SJSA1 (cell line): ENCODE measurements at regions not wholly inside any gene's neighbourhood (a gene's known extent, or its start where the extent isn't known, plus 50 kb on each side); places are given as distances from the start of the nearest gene placed in this dataset.
A peak's percentile ranks its signal among the peaks of the same experiment; 100 is the strongest.
"Not testable (repeated sequence)": the region's sequence is repeated elsewhere in the genome, so short reads cannot be mapped to it uniquely, and the experiment has no call there.

Experiments used
- DNase-seq, 2 experiments: peaks; one replicate each; pipeline ENCODE4 v3.0.0-alpha.2; 2015 to 2020; ENCODE audit warnings: low spot score in 2 of 2, low read depth in 1 of 2
- H3K27ac ChIP-seq: fragments of 250-450 bp; sonication (Bioruptor Pico); 2 replicates; pipeline ENCODE4 v1.5.1; 2020; ENCODE audit warnings: mild to moderate bottlenecking, moderate library complexity
- H3K27me3 ChIP-seq: fragments of 250-450 bp; sonication (Bioruptor Pico); replicated peaks from 2 replicates; pipeline ENCODE4 v1.5.1; 2020; ENCODE audit warnings: mild to moderate bottlenecking, moderate library complexity
- H3K36me3 ChIP-seq: fragments of 250-450 bp; sonication (Bioruptor Pico); 2 replicates; pipeline ENCODE4 v1.5.1; 2020; ENCODE audit warnings: mild to moderate bottlenecking
- H3K4me1 ChIP-seq: fragments of 250-450 bp; sonication (Bioruptor Pico); replicated peaks from 2 replicates; pipeline ENCODE4 v1.6.1; 2021; ENCODE audit warnings: mild to moderate bottlenecking
- H3K4me3 ChIP-seq: fragments of 250-450 bp; sonication (Bioruptor Pico); 2 replicates; pipeline ENCODE4 v1.5.1; 2020; ENCODE audit warnings: mild to moderate bottlenecking
- H3K9me3 ChIP-seq: fragments of 250-450 bp; sonication (Bioruptor Pico); replicated peaks from 2 replicates; pipeline ENCODE4 v1.5.1; 2020; ENCODE audit warnings: mild to moderate bottlenecking

DNA sequence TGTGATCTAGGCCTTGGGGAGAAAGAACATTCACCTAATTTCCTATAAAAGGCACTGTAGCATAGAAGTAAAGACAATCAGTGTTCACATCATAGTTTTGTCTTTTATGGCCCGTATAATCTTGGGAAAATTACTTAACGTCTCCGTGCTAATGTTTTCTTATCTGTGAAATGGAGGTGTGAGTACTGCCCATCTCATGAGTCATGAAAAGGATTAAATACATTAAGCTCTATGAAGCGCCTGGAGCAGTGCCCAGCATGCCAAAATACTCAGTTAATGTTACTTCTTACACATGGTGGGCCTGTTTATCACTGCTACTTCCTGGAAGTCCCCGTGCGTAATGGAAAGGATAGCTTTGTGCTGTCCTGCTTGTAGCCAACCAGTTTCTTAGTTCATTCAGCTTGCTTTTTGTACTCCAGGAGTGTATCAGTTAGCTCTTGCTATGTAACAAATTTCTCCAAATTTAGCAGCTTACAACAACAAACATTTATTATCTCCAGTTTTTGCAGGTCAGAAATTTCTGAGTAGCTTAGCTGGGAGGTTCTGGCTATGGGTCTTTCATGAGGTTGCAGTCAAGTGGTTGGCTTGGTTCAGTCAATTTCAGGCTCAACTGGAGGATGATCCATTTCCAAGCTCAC, 103.6 kb upstream of the BMP2 start:
- H3K36me3 ChIP-seq = no peaks in the 10 kb centered on the region
- H3K27me3 ChIP-seq = no peaks in the 10 kb centered on the region
- no peak for DNase-seq
- no peak overlapping the region for H3K27ac ChIP-seq
- H3K4me3 ChIP-seq = no peak overlapping the region
- peaks cover 34% of the 10 kb centered on the region for H3K4me1 ChIP-seq
- H3K9me3 ChIP-seq = no peaks in the 10 kb centered on the region

DNA sequence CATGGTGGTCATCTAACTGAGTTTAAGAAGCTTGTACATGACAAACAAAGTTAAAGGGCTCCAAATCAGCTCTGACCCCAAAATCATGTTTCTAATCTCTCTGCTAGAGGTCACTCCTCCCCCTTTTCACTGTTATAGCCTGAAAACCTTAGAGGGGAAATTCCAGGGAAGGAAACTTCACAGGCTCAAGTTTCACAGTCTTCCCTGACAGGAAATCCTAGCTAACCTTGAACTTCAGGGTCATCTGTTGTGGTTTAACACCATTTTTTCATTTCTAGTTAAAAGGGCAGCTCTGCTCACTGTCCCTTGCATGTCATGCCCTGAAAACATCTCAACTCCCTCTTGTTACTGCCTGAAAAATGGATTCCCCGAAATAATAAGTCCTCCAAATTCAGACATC, 104.4 kb upstream of the BMP2 start:
- no peak overlapping the region for H3K4me3 ChIP-seq
- peaks cover 34% of the 10 kb centered on the region for H3K4me1 ChIP-seq
- H3K9me3 ChIP-seq = no peaks in the 10 kb centered on the region
- DNase-seq = peak in 1 of 2 experiments; percentile 15
- H3K36me3 ChIP-seq = no peaks in the 10 kb centered on the region
- H3K27ac ChIP-seq = no peak overlapping the region
- no peaks in the 10 kb centered on the region for H3K27me3 ChIP-seq

DNA sequence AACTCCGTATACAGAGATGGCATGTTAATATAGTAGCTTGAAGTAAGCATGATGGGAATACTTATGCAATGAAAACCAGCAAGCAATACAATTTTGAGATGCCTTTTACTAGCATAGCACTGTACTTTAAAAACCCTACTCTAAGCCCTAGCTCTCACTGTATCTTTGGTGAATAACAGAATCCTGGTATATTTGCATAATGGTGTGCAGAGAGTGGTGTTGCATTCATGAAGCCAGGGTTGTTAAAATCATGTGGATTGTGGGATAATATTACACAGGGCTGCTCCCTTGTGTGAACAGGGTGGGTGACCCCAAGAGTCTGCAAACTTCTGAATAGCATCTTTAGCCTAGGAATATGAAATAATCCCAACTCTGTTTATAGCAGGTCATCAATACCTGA, 105.2 kb upstream of the BMP2 start:
- Histone ChIP-seq H3K27me3 (no peaks in the 10 kb centered on the region), H3K36me3 (no peaks in the 10 kb centered on the region), H3K27ac (no peak overlapping the region), H3K4me3 (no peak overlapping the region), H3K9me3 (no peaks in the 10 kb centered on the region), H3K4me1 (peaks cover 33% of the 10 kb centered on the region)
- DNase-seq = no peak

DNA sequence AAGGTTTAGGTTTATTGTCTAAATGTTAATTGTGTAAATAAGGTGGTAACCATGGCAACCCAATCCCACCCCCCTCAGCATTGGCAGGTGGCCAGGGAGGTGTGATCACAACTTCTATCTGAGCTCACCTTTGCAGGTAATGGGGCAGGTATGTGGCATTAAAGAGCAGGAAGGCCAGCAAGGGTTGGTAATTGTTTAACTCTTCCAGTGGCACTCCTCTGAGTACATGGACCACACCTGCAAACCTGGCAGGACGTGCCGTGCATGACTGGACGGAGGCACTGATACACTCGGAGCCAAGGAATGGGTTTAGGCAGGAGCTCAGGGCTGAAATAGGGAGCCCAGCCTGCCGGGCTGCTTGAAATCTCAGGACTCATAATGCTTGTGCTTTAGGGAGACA, 107.0 kb upstream of the BMP2 start:
- H3K4me1 ChIP-seq = peaks cover 16% of the 10 kb centered on the region
- no peak for DNase-seq
- no peaks in the 10 kb centered on the region for H3K36me3 ChIP-seq
- H3K27ac ChIP-seq = no peak overlapping the region
- no peak overlapping the region for H3K4me3 ChIP-seq
- H3K27me3 ChIP-seq = no peaks in the 10 kb centered on the region
- no peaks in the 10 kb centered on the region for H3K9me3 ChIP-seq

DNA sequence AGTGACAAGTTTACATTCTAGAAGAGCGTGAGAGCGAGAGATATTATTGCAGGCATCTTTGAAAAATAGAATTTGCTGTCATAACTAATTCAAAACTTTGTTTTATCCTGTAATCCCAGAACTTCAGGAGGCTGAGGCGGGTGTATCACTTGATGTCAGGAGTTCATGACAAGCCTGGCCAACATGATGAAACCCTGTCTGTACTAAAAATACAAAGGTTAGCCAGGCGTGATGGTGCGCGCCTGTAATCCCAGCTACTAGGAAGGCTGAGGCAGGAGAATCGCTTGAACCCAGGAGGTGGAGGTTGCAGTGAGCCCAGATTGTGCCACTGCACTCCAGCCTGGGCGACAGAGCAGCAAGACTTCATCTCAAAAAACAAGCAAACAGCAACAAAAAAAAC, 108.6 kb upstream of the BMP2 start:
- not testable (repeated sequence) for H3K4me1 ChIP-seq, DNase-seq, H3K27ac ChIP-seq, H3K4me3 ChIP-seq, H3K36me3 ChIP-seq, H3K27me3 ChIP-seq, H3K9me3 ChIP-seq

DNA sequence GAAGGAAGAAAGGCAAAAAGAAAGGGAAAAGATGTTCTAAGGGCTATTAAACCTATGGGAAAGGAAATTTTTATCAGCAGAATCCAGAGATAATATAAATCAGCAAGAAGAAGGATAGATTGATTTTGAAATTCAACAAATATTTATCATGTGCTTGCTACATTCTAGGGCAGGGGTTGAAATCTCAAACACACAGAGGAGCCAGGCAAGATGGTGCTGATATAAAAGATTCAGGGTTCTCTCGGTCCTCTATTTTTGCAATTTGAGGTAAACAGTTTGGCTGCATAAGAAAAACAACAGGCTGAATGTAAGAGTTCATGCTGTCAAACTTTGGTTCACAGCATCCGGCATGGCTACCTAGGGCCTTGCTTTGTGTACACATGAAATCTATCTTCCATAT, 109.6 kb upstream of the BMP2 start:
- DNase-seq = no peak
- peaks cover under 1% of the 10 kb centered on the region; the same call in 1 of the 2 replicates for H3K4me1 ChIP-seq
- no peaks in the 10 kb centered on the region for H3K36me3 ChIP-seq
- H3K4me3 ChIP-seq = no peak overlapping the region
- H3K27ac ChIP-seq = no peak overlapping the region
- H3K9me3 ChIP-seq = no peaks in the 10 kb centered on the region
- H3K27me3 ChIP-seq = no peaks in the 10 kb centered on the region

DNA sequence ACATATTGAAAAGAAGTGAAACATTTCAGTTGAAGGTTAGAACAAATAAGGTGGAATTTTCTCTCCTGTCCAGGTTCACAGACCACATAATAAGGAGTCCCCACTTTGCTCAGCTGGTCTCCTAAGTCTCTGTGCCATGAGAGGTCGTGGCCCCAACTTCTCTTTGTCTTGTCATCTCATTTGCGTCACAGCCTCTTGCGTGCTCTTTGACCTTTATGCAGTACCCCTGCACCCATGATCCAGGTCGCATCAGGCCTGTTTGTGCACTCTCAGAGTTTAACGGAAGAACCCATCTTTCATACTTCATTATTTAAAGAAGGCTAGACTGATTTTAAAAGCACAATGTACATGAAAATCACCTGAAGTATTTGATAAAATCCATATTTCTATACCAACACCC, 110.4 kb upstream of the BMP2 start:
- H3K4me3 ChIP-seq = no peak overlapping the region
- no peaks in the 10 kb centered on the region for H3K9me3 ChIP-seq
- no peaks in the 10 kb centered on the region for H3K36me3 ChIP-seq
- DNase-seq = no peak
- H3K4me1 ChIP-seq = no peaks in the 10 kb centered on the region; the same call in 1 of the 2 replicates
- H3K27me3 ChIP-seq = no peaks in the 10 kb centered on the region
- no peak overlapping the region for H3K27ac ChIP-seq

DNA sequence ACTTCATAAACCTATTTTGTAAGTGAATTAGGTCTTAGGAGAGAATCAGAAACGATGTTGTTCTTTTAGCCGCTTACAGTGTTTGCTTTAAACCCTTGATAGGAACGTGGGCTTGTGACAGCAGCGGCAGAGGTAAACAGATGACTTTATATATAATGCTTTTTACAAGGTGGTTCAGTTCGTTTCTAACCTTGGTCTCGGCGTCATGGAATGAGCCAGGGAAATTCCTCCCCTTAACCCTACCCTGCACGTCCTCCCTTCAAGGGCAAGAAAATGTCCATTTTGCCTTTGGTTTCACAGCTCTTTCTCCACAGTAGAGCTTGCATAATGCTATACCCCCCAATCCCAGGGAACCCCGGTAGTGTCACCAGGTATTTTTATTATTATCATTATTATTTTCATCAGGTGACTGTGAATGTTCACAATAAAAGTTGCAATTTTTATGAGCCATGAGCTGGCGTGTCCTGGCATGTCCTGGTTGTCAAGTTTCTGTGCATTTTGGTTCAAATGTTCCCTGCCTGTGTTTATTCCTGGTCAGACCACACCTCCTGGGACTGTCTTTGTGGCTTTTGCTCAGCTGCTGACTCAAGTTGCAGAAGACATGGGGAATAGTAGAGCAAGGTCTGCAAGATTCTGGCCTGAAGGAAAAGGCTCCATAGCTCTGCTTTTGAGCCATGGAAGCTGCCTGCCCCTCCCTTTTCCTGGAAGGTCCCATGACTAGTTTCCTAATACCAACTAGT, 112.8 kb upstream of the BMP2 start:
- no peak for DNase-seq
- Histone ChIP-seq H3K27me3 (no peaks in the 10 kb centered on the region), H3K4me1 (no peaks in the 10 kb centered on the region; the same call in 1 of the 2 replicates), H3K36me3 (no peaks in the 10 kb centered on the region), H3K9me3 (no peaks in the 10 kb centered on the region), H3K27ac (no peak overlapping the region), H3K4me3 (no peak overlapping the region)

DNA sequence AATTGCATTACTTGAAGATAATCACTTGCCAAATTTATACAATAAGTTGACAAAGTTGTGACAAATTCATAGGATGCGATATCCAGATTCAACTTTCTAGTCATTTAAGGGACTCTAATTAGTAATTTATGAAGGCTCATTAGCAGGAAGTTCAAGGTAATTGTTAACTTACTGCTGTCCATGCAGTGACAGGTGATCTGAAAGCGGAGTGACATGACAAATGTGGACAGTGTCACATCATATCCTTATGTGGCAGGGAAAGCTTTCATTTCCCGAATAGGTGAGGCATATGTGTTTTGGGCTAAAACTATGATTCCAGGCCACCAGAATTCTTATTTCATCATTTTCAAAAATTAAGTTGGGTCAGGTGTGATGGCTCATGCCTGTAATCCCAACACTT, 115.9 kb upstream of the BMP2 start:
- Histone ChIP-seq H3K4me3 (no peak overlapping the region), H3K27me3 (no peaks in the 10 kb centered on the region), H3K4me1 (no peaks in the 10 kb centered on the region; the same call in 1 of the 2 replicates), H3K9me3 (0 out of 2 replicates have a peak, but pooled peaks cover 3% of the 10 kb centered on the region), H3K36me3 (no peaks in the 10 kb centered on the region), H3K27ac (no peak overlapping the region)
- DNase-seq = no peak

DNA sequence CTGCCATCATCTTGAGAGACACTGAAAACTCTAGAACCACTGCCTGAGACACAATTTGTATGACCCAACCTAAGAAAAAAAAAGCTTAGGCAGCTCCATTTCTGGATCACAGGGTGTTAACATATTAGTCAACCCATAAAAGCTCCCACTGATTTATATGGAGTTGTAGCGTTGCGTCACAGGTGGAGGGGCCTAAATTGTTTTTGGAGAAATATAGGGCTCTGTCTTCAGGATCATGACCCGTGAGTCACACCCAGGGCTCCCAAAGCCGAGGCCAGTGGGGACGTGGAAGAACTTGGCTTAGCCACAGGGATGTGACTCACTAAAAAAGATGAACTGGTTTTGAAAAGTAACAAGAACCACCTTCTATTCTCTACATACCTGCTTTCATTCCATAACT, 116.5 kb upstream of the BMP2 start:
- no peaks in the 10 kb centered on the region for H3K36me3 ChIP-seq
- H3K9me3 ChIP-seq = 0 out of 2 replicates have a peak, but pooled peaks cover 3% of the 10 kb centered on the region
- H3K4me3 ChIP-seq = no peak overlapping the region
- H3K4me1 ChIP-seq = no peaks in the 10 kb centered on the region; the same call in 1 of the 2 replicates
- H3K27me3 ChIP-seq = 0 out of 2 replicates have a peak, but pooled peaks cover 5% of the 10 kb centered on the region
- no peak for DNase-seq
- H3K27ac ChIP-seq = no peak overlapping the region

DNA sequence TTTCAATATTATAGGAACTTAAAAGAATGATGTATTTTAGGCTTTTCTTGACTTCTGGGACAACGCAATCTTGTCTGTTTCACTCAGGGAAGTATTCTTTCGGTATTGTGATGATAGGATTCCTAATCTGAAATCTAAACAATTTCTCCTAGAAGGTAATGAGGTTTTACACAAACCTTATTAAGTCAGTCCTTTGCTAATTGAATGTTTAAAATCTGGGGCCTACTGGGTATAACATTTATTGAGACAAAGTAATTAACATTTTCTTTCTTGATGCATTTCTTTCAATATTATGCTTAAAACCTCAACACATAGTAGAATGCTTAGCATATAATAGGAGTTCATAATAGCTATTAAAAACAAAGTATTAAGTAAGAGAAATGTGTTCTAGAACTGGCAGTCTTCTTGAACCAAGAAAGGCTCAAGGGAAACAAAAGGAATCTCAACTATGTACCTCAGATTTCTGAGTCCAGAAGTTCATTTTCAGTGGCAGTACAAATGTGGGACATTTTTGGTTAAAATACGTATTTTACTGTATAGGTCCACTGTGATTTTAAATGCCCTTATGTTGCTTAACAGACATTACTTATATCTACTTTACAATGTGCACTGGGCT, 121.4 kb upstream of the BMP2 start:
- DNase-seq = no peak
- H3K9me3 ChIP-seq = 0 out of 2 replicates have a peak, but pooled peaks cover 3% of the 10 kb centered on the region
- no peak overlapping the region for H3K27ac ChIP-seq
- H3K4me1 ChIP-seq = no peaks in the 10 kb centered on the region
- H3K36me3 ChIP-seq = no peaks in the 10 kb centered on the region
- no peak overlapping the region for H3K4me3 ChIP-seq
- H3K27me3 ChIP-seq = 0 out of 2 replicates have a peak, but pooled peaks cover 5% of the 10 kb centered on the region

DNA sequence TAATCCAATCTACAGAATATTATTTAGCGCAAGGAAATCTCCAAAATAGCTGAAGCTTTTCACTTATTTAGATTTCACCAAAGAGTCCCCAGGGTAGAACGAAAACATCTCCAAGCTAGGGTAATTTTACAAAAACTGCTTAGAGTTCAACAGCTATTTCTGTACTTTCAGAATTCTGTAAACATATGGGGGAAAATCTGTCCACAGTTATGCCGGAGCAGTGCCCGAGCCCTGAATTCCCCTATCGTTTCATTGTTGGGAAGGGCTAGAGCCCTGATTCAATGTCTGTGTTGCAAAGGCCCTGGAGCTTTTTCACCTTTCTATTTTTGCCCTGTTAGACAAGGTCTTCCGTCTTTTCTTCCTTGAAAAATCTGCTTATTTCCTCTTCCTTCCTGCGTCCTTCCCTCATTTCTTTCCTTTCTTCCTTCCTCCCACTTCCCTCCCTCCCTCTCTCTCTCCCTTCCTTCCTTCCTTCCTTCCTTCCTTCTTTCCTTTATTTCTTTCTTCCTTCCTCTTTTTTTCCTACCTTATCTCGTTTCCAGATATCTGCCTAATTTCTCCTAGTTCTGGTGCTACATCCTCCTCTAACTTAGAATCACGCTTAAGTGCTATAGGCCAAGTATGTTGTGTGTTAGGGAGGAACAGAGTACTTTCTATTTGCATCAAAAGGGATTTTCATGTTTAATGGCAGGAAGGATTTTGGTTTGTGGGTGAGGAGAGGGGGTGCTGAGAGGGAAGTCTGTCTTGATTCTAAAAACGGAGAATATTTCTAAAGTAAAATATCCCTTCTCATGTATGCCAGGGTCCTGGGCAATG, 122.5 kb upstream of the BMP2 start:
- 0 out of 2 replicates have a peak, but pooled peaks cover 5% of the 10 kb centered on the region for H3K27me3 ChIP-seq
- no peak overlapping the region for H3K4me3 ChIP-seq
- no peak for DNase-seq
- no peaks in the 10 kb centered on the region for H3K4me1 ChIP-seq
- H3K36me3 ChIP-seq = no peaks in the 10 kb centered on the region
- 0 out of 2 replicates have a peak, but pooled peaks cover 3% of the 10 kb centered on the region for H3K9me3 ChIP-seq
- H3K27ac ChIP-seq = no peak overlapping the region

DNA sequence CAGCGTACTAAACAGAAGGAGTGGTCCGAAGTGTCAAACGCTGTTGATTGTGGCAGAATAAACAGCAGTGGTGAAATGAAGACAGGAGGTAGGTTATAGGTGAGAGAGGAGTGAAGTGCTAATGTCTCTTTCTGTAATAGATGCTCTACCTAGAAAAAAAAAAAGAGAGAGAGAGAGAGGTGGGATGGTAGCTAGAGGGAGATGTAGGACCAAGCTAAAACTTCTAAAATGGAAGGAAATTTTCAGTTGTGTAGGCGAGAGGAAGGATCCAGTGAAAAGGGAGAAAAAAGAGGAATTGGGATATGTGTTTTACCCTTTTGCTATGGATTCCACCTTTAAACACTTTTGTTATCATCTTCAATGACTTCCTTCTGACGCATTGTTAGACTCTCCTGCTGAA, 126.5 kb upstream of the BMP2 start:
- Histone ChIP-seq H3K9me3 (no peaks in the 10 kb centered on the region), H3K27me3 (no peaks in the 10 kb centered on the region), H3K36me3 (no peaks in the 10 kb centered on the region), H3K4me1 (no peaks in the 10 kb centered on the region), H3K27ac (no peak overlapping the region), H3K4me3 (no peak overlapping the region)
- DNase-seq = no peak
